GM12891 (cell line): ENCODE measurements at regions not wholly inside any gene's neighbourhood (a gene's known extent, or its start where the extent isn't known, plus 50 kb on each side); places are given as distances from the start of the nearest gene placed in this dataset.

Experiments
- PAX5 ChIP-seq: IDR thresholded peaks from 2 replicates; pipeline ENCODE4 v1.6.1; 2011; ENCODE audit warnings: low read length, moderate library complexity, mild to moderate bottlenecking; ENCODE audit not compliant: insufficient read depth, severe bottlenecking
- POLR2A ChIP-seq: IDR thresholded peaks from 2 replicates; pipeline ENCODE4 v1.6.1; 2011; ENCODE audit warnings: low read depth, low read length, control low read depth
- POLR2AphosphoS5 ChIP-seq: IDR thresholded peaks from 2 replicates; pipeline ENCODE4 v1.6.1; 2011; ENCODE audit warnings: low read depth, low read length, control low read depth
- POU2F2 ChIP-seq: IDR thresholded peaks from 2 replicates; pipeline ENCODE4 v1.6.1; 2011; ENCODE audit warnings: low read depth, mild to moderate bottlenecking, control low read depth, low read length, moderate library complexity
- SPI1 ChIP-seq: IDR thresholded peaks from 2 replicates; pipeline ENCODE4 v1.6.1; 2011; ENCODE audit warnings: low read depth, low read length, control low read depth
- TAF1 ChIP-seq: IDR thresholded peaks from 2 replicates; pipeline ENCODE4 v1.6.1; 2011; ENCODE audit warnings: low read depth, low read length, control low read depth

DNA sequence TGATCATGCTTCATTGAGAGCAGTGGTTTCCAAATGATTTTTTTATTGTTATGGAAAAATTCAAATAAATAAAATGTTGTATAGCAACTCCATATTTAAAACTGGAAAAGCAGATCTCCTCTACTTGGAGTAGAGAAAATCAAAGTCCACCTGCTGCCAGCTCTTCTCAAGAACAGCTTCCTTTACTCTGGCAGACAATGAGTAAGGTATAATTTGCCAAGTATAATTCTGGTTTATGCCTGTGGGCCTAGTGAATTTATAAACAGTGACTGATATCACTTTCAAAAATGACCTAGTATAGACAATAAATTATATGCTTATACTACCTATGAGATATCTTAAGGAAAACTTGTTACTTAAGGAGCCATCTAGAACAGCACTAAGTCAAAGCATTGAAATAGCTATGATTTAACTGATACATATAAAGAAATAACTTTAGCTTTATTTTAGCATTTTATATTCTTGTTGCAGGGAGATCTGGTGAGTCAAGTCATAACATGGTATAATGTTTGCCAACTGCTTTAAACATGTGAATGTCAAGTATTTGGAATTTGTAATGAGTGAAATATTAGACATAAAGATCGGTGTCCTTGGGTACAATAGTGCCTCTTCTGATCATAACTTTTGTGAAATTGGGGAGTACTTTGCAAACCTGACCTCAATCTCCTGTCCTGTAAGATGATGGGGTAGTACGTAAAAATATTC lies 1389.1 kb upstream of the PIK3C3 start:
- TF ChIP-seq POLR2AphosphoS5: no peak
- TF ChIP-seq POLR2A: no peak
- TF ChIP-seq TAF1: no peak
- no peak for TF ChIP-seq POU2F2
- no peak for TF ChIP-seq SPI1
- no peak for TF ChIP-seq PAX5
